ENCODE measurements at regions not wholly inside any gene's neighbourhood (a gene's known extent, or its start where the extent isn't known, plus 50 kb on each side); places are given as distances from the start of the nearest gene placed in this dataset.

GRCh38 chr12:42802785-42803189 lies 213.2 kb upstream of the PRICKLE1 start:
- H3K4me1 ChIP-seq (ENCODE audit: control insufficient read depth, insufficient read depth, low read length) = no peaks in the 10 kb centered on the region
- no peak for ATAC-seq
- SMC1A ChIA-PET (ENCODE audit: uncharacterized antibody, unreplicated experiment) = no interaction called here

GRCh38 chr12:42801271-42801670 lies 211.7 kb upstream of the PRICKLE1 start:
- no peak for DNase-seq (ENCODE audit: low read depth, low spot score)
- no peaks in the 10 kb centered on the region for H3K4me1 ChIP-seq (ENCODE audit: control insufficient read depth, insufficient read depth, low read length)
- CTCF ChIA-PET = no interaction called here
- H3K27me3 ChIP-seq (replicated peaks in 1 of 2; ENCODE audit: control insufficient read depth in 2 of 2, insufficient read depth in 2 of 2, low read length in 1 of 2) = peaks cover 0 to 2% of the 10 kb centered on the region in 2 experiments; a peak in 2 of 4 replicates
- intact Hi-C loops (cut with micrococcal nuclease; ENCODE audit: unreplicated experiment) (no loop called here), in situ Hi-C loops (cut with MboI) (no loop called here)
- no peak overlapping the region for H2AFZ ChIP-seq (ENCODE audit: control insufficient read depth, low read depth, low read length)
- FAIRE-seq = no peak
- no peak overlapping the region for H3K4me3 ChIP-seq
- SMC1A ChIA-PET (ENCODE audit: uncharacterized antibody, unreplicated experiment) = no interaction called here
- no peak overlapping the region for H3K4me2 ChIP-seq (ENCODE audit: control insufficient read depth, insufficient read depth)
- H3K9ac ChIP-seq (ENCODE audit: control insufficient read depth, insufficient read depth, low read length) = no peak overlapping the region
- no peaks in the 10 kb centered on the region for H3K9me3 ChIP-seq (replicated peaks; ENCODE audit: control insufficient read depth, insufficient read depth, low read length)
- no peaks in the 10 kb centered on the region for H4K20me1 ChIP-seq (ENCODE audit: control insufficient read depth, insufficient read depth)
- 5% methylated on average over 2 of the region's 2 CpGs for WGBS (ENCODE audit: insufficient coverage, insufficient replicate concordance, low lambda C conversion rate, missing lambda C conversion rate)
- no peak for ATAC-seq
- BruUV-seq (replicated peaks) = no TSS peak
- no peaks in the 10 kb centered on the region for H3K36me3 ChIP-seq (ENCODE audit: control insufficient read depth in 2 of 2, insufficient read depth in 2 of 2, low read length in 1 of 2)
- RAD21 ChIA-PET (ENCODE audit: unreplicated experiment) = no interaction called here
- H3K27ac ChIP-seq (ENCODE audit: control insufficient read depth, insufficient read depth) = no peak overlapping the region
- H3K79me2 ChIP-seq (ENCODE audit: control insufficient read depth, insufficient read depth, low read length) = no peaks in the 10 kb centered on the region
- POLR2A ChIA-PET = no interaction called here
- no peak for TF ChIP-seq RELA (IDR thresholded peaks at IDR 0.05; ENCODE audit: borderline replicate concordance, partially characterized antibody)
- no peak for TF ChIP-seq ZSCAN29 (IDR thresholded peaks at IDR 0.05)
- TF ChIP-seq STAT3 (IDR thresholded peaks at IDR 0.05; ENCODE audit: low read depth, low read length) = no peak
- no peak for TF ChIP-seq EZH2 (IDR thresholded peaks at IDR 0.05; ENCODE audit: borderline replicate concordance, control insufficient read depth, low read depth, low read length)
- no peak for TF ChIP-seq EGR1 (IDR thresholded peaks at IDR 0.05; ENCODE audit: borderline replicate concordance in 1 of 2, low read depth in 2 of 2, low read length in 2 of 2)
- TF ChIP-seq RAD21 (IDR thresholded peaks at IDR 0.05; ENCODE audit: insufficient read depth, low read depth, low read length) = no peak
- TF ChIP-seq SUZ12 (IDR thresholded peaks at IDR 0.05; ENCODE audit: unreplicated experiment) = no peak
- TF ChIP-seq E4F1 (IDR thresholded peaks at IDR 0.05; ENCODE audit: borderline replicate concordance, partially characterized antibody) = no peak
- TF ChIP-seq CREB1 (IDR thresholded peaks at IDR 0.05; ENCODE audit: low read depth) = no peak

More at GRCh38 chr12:42802785-42803189, 213.2 kb upstream of the PRICKLE1 start:
- ChIA-PET CTCF (no interaction called here), RAD21 (ENCODE audit: unreplicated experiment) (no interaction called here), POLR2A (no interaction called here)
- BruUV-seq (replicated peaks) = no TSS peak
- Histone ChIP-seq H3K36me3 (ENCODE audit: control insufficient read depth in 2 of 2, insufficient read depth in 2 of 2, low read length in 1 of 2) (no peaks in the 10 kb centered on the region), H3K9me3 (replicated peaks; ENCODE audit: control insufficient read depth, insufficient read depth, low read length) (no peaks in the 10 kb centered on the region), H3K27ac (ENCODE audit: control insufficient read depth, insufficient read depth) (no peak overlapping the region), H3K79me2 (ENCODE audit: control insufficient read depth, insufficient read depth, low read length) (no peaks in the 10 kb centered on the region), H4K20me1 (ENCODE audit: control insufficient read depth, insufficient read depth) (no peaks in the 10 kb centered on the region), H2AFZ (ENCODE audit: control insufficient read depth, low read depth, low read length) (no peak overlapping the region), H3K4me2 (ENCODE audit: control insufficient read depth, insufficient read depth) (no peak overlapping the region), H3K9ac (ENCODE audit: control insufficient read depth, insufficient read depth, low read length) (no peak overlapping the region), H3K27me3 (replicated peaks in 1 of 2; ENCODE audit: control insufficient read depth in 2 of 2, insufficient read depth in 2 of 2, low read length in 1 of 2) (peaks cover 0 to 2% of the 10 kb centered on the region in 2 experiments; a peak in 2 of 4 replicates), H3K4me3 (no peak overlapping the region)
- in situ Hi-C loops (cut with MboI) = no loop called here
- no peak for TF ChIP-seq ATF7 (IDR thresholded peaks at IDR 0.05; ENCODE audit: low read depth)
- TF ChIP-seq ZNF384 (IDR thresholded peaks at IDR 0.05; ENCODE audit: borderline replicate concordance, low read depth, low read length) = no peak
- TF ChIP-seq NR2C1 (IDR thresholded peaks at IDR 0.05) = no peak
- TF ChIP-seq RB1 (IDR thresholded peaks at IDR 0.05; ENCODE audit: borderline replicate concordance) = no peak
- TF ChIP-seq SMC3 (IDR thresholded peaks at IDR 0.05; ENCODE audit: borderline replicate concordance, low read length) = no peak
- TF ChIP-seq SMAD1 (IDR thresholded peaks at IDR 0.05; ENCODE audit: low read depth, partially characterized antibody) = no peak
- TF ChIP-seq POU2F2 (IDR thresholded peaks at IDR 0.05; ENCODE audit: borderline replicate concordance, low read depth, low read length) = no peak
- TF ChIP-seq NFXL1 (IDR thresholded peaks at IDR 0.05; ENCODE audit: borderline replicate concordance) = no peak
- no peak for TF ChIP-seq ESRRA (IDR thresholded peaks at IDR 0.05; ENCODE audit: low read length)
- TF ChIP-seq SUZ12 (IDR thresholded peaks at IDR 0.05; ENCODE audit: unreplicated experiment) = no peak
- TF ChIP-seq CREB1 (IDR thresholded peaks at IDR 0.05; ENCODE audit: low read depth) = no peak
- no peak for TF ChIP-seq HDAC6 (IDR thresholded peaks at IDR 0.05; ENCODE audit: unreplicated experiment)
- TF ChIP-seq DPF2 (IDR thresholded peaks at IDR 0.05) = no peak
- TF ChIP-seq MYB (IDR thresholded peaks at IDR 0.05; ENCODE audit: borderline replicate concordance, low read depth, low read length) = no peak
- TF ChIP-seq CBFB (IDR thresholded peaks at IDR 0.05; ENCODE audit: low read depth) = no peak
- TF ChIP-seq NRF1 (conservative IDR thresholded peaks at IDR 0.05; ENCODE audit: low read depth, low read length) = no peak
- FAIRE-seq (no peak), DNase-seq (ENCODE audit: low read depth, low spot score) (no peak)
- intact Hi-C loops (cut with micrococcal nuclease; ENCODE audit: unreplicated experiment) = no loop called here
- 12% methylated on average over 4 of the region's 4 CpGs for WGBS (ENCODE audit: insufficient coverage, insufficient replicate concordance, low lambda C conversion rate, missing lambda C conversion rate)

Data from GM12878 (cell line).